ENCODE measurements at regions not wholly inside any gene's neighbourhood (a gene's known extent, or its start where the extent isn't known, plus 50 kb on each side); places are given as distances from the start of the nearest gene placed in this dataset.

GRCh38 chr4:30641345-30641744, 78.8 kb upstream of the PCDH7 start (continued):
- TF ChIP-seq POLR2A (IDR thresholded peaks at IDR 0.05; ENCODE audit: borderline replicate concordance, extremely low read depth, insufficient read depth, insufficient read length) (no peak), MAX (IDR thresholded peaks at IDR 0.05) (no peak), SIN3A (IDR thresholded peaks at IDR 0.05; ENCODE audit: low read depth) (no peak), ZNF274 (IDR thresholded peaks at IDR 0.05; ENCODE audit: low read depth, low read length) (no peak), EGR1 (IDR thresholded peaks at IDR 0.05; ENCODE audit: low read depth) (no peak), EZH2 (IDR thresholded peaks at IDR 0.05) (no peak), CBX3 (IDR thresholded peaks at IDR 0.05; ENCODE audit: low read depth) (no peak), RAD21 (IDR thresholded peaks at IDR 0.05; ENCODE audit: low read depth) (no peak), JUND (IDR thresholded peaks at IDR 0.05) (no peak)

DNA sequence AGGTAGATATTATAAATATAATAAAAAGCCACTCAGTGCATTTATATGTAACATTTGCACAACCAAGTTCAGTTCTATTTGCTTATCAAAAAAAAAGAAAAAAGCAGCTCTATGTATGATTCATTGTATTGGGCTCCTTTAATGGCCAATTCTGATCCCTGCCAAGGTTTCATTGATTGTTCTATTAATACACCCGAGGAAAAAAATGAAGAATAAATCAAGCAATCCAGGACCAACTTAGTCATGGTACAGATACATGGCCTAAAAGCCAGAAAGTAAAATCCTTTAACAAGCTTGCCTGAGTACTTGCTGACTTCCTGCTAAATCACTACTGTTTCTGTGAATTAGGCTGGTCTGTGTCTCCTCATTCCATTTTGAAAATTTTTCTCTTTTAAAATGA, 77.6 kb upstream of the PCDH7 start:
- Histone ChIP-seq H3K27ac (ENCODE audit: low read depth, low read length) (peak overlapping the region; percentile 17; the same call in 1 of the 2 replicates), H3K9ac (ENCODE audit: low read length) (peak overlapping the region; percentile 13; the same call in 1 of the 2 replicates), H3K27me3 (ENCODE audit: insufficient read depth, low read length) (no peaks in the 10 kb centered on the region), H2AFZ (ENCODE audit: low read depth, low read length, poor library complexity, severe bottlenecking) (peak overlapping the region; percentile 99), H3K4me1 (ENCODE audit: control insufficient read depth in 1 of 2, insufficient read depth in 2 of 2, low read length in 2 of 2) (peaks cover 9 to 11% of the 10 kb centered on the region in 2 experiments), H3K79me2 (ENCODE audit: insufficient read depth, low read length) (no peaks in the 10 kb centered on the region), H3K36me3 (ENCODE audit: control insufficient read depth in 1 of 2, insufficient read depth in 2 of 2, low read length in 2 of 2) (no peaks in the 10 kb centered on the region), H3K9me3 (ENCODE audit: control insufficient read depth in 1 of 2, insufficient read depth in 1 of 2, low read depth in 1 of 2, low read length in 2 of 2) (no peaks in the 10 kb centered on the region), H3K4me2 (ENCODE audit: low read length) (peak overlapping the region; percentile 45), H3K4me3 (replicated peaks in 1 of 2; ENCODE audit: low read depth in 1 of 2, low read length in 2 of 2) (no peak overlapping the region), H4K20me1 (ENCODE audit: insufficient read depth) (no peaks in the 10 kb centered on the region), H3K9me2 (ENCODE audit: insufficient read depth) (no peaks in the 10 kb centered on the region)
- RAD21 ChIA-PET (ENCODE audit: low non-redundant PET in 1 of 2, low total read pairs in 2 of 2, uncharacterized antibody in 2 of 2, unreplicated experiment in 2 of 2), result no interaction called here
- TF ChIP-seq SRF (IDR thresholded peaks at IDR 0.05; ENCODE audit: low read depth) (no peak), SP1 (IDR thresholded peaks at IDR 0.05; ENCODE audit: low read depth) (peak; percentile 53; the same call in 1 of the 2 replicates), CBX3 (IDR thresholded peaks at IDR 0.05; ENCODE audit: low read depth) (no peak), RAD21 (IDR thresholded peaks at IDR 0.05; ENCODE audit: low read depth) (no peak), FOSL1 (IDR thresholded peaks at IDR 0.05; ENCODE audit: low read depth) (peak; percentile 52), YY1 (IDR thresholded peaks at IDR 0.05; ENCODE audit: extremely low read depth, insufficient replicate concordance, low read depth, low read length) (no peak), JUND (IDR thresholded peaks at IDR 0.05) (peak; percentile 36), MAX (IDR thresholded peaks at IDR 0.05) (no peak)
- TF ChIP-seq, protein P1, sequence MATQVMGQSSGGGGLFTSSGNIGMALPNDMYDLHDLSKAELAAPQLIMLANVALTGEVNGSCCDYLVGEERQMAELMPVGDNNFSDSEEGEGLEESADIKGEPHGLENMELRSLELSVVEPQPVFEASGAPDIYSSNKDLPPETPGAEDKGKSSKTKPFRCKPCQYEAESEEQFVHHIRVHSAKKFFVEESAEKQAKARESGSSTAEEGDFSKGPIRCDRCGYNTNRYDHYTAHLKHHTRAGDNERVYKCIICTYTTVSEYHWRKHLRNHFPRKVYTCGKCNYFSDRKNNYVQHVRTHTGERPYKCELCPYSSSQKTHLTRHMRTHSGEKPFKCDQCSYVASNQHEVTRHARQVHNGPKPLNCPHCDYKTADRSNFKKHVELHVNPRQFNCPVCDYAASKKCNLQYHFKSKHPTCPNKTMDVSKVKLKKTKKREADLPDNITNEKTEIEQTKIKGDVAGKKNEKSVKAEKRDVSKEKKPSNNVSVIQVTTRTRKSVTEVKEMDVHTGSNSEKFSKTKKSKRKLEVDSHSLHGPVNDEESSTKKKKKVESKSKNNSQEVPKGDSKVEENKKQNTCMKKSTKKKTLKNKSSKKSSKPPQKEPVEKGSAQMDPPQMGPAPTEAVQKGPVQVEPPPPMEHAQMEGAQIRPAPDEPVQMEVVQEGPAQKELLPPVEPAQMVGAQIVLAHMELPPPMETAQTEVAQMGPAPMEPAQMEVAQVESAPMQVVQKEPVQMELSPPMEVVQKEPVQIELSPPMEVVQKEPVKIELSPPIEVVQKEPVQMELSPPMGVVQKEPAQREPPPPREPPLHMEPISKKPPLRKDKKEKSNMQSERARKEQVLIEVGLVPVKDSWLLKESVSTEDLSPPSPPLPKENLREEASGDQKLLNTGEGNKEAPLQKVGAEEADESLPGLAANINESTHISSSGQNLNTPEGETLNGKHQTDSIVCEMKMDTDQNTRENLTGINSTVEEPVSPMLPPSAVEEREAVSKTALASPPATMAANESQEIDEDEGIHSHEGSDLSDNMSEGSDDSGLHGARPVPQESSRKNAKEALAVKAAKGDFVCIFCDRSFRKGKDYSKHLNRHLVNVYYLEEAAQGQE (IDR thresholded peaks at IDR 0.05; ENCODE audit: low read depth), result no peak
- DNase-seq (ENCODE audit: low read depth, low spot score) (peak; percentile 18), ATAC-seq (0 out of 2 replicates have a peak, but pooled peaks have one; percentile 46)
- intact Hi-C loops (cut with micrococcal nuclease), result no loop called here
- CTCF ChIA-PET, result no interaction called here
- BruUV-seq (replicated peaks), result no TSS peak
- POLR2A ChIA-PET, result no interaction called here

All from HCT116 (cell line).